A673 (cell line): ENCODE measurements at regions not wholly inside any gene's neighbourhood (a gene's known extent, or its start where the extent isn't known, plus 50 kb on each side); places are given as distances from the start of the nearest gene placed in this dataset.

Source experiments
- BruUV-seq: library from RNA; stranded (reverse); fragments of 400-500 nt; replicated peaks from 2 replicates; lab custom pipeline; 2021; lab: Mats Ljungman, UMichigan
- CTCF ChIA-PET: fragments of 300-600 bp; sonication (Branson Sonifier 250); formaldehyde crosslinking; loops from one replicate; lab custom pipeline; 2022; ENCODE audit warnings: antibody characterized with exemption; lab: Charles Lee
- POLR2A ChIA-PET: fragments of 300-600 bp; sonication (Branson Sonifier 250); formaldehyde crosslinking; loops from one replicate; lab custom pipeline; 2022; ENCODE audit warnings: antibody characterized with exemption; ENCODE audit not compliant: low non-redundant PET; lab: Charles Lee
- DNase-seq: peaks from one replicate; pipeline ENCODE4 v3.0.0-alpha.2; 2015; ENCODE audit warnings: low spot score
- H3K27ac ChIP-seq: fragments of 200-600 bp; sonication (generic); 2 replicates; pipeline ENCODE4 v1.5.1; 2016; ENCODE audit warnings: mixed run types, low read depth, mild to moderate bottlenecking, mixed read lengths, antibody characterized with exemption, low read length; ENCODE audit not compliant: poor library complexity, severe bottlenecking
- H3K27me3 ChIP-seq: fragments of 200-600 bp; sonication (generic); replicated peaks from 2 replicates; pipeline ENCODE4 v1.6.1; 2017; ENCODE audit warnings: mixed run types, low read depth, mild to moderate bottlenecking, mixed read lengths, antibody characterized with exemption, low read length; ENCODE audit not compliant: insufficient read depth, poor library complexity
- H3K36me3 ChIP-seq: fragments of 200-600 bp; sonication (generic); 2 replicates; pipeline ENCODE4 v1.6.1; 2016; ENCODE audit warnings: mixed run types, mild to moderate bottlenecking, mixed read lengths, antibody characterized with exemption, low read length; ENCODE audit not compliant: insufficient read depth, poor library complexity, severe bottlenecking
- H3K4me1 ChIP-seq: fragments of 200-600 bp; sonication (generic); 2 replicates; pipeline ENCODE4 v1.6.1; 2017; ENCODE audit warnings: mixed run types, mild to moderate bottlenecking, mixed read lengths, antibody characterized with exemption, low read length; ENCODE audit not compliant: insufficient read depth, poor library complexity, severe bottlenecking
- H3K4me3 ChIP-seq: fragments of 200-600 bp; sonication (generic); 2 replicates; pipeline ENCODE4 v1.5.1; 2016; ENCODE audit warnings: low read depth, mixed run types, mild to moderate bottlenecking, mixed read lengths, low read length; ENCODE audit not compliant: poor library complexity, severe bottlenecking
- H3K9me3 ChIP-seq: fragments of 200-600 bp; sonication (generic); 2 replicates; pipeline ENCODE4 v1.6.1; 2016; ENCODE audit warnings: mixed run types, low read depth, mild to moderate bottlenecking, mixed read lengths, antibody characterized with exemption, low read length; ENCODE audit not compliant: poor library complexity, severe bottlenecking
- EZH2 ChIP-seq: fragments of 200-600 bp; sonication (generic); IDR thresholded peaks from 2 replicates; pipeline ENCODE4 v1.6.1; 2017; ENCODE audit warnings: borderline replicate concordance, low read depth, mild to moderate bottlenecking, mixed read lengths, antibody characterized with exemption, low read length; ENCODE audit not compliant: poor library complexity, severe bottlenecking
- intact Hi-C: fragments of 100-400 bp; cut with micrococcal nuclease; formaldehyde crosslinking; loops from one replicate; pipeline ENCODE4 v1.10.0; 2022; ENCODE audit not compliant: unreplicated experiment
- TF ChIP-seq, protein P1 (sequence below): fragments of 300-800, 200-600 bp; sonication (generic); conservative IDR thresholded peaks from 2 replicates; pipeline ENCODE4 v1.5.1; 2017; ENCODE audit warnings: low read depth, mild to moderate bottlenecking, antibody characterized with exemption, low read length, moderate library complexity, mixed read lengths

DNA sequence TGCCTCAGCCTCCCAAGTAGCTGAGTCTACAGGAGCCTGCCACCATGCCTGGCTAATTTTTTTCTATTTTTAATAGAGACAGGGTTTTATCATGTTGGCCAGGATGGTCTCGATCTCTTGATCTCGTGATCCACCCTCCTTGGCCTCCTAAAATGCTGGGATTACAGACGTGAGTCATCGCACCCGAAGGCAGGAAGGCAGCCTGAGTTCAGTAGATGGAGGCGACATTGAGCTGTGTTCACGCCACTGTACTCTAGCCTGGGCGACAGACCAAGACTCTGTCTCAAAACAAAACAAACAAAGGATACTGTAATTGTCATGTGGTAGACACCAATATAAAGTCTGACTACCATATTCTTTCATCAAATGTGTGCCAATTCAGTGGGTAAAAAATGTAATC is 500.9 kb upstream of the DSEL start:
- Histone ChIP-seq H3K36me3 (no peaks in the 10 kb centered on the region), H3K27me3 (no peaks in the 10 kb centered on the region), H3K9me3 (no peaks in the 10 kb centered on the region), H3K4me1 (no peaks in the 10 kb centered on the region), H3K27ac (no peak overlapping the region), H3K4me3 (no peak overlapping the region)
- no TSS peak for BruUV-seq
- TF ChIP-seq, protein P1, sequence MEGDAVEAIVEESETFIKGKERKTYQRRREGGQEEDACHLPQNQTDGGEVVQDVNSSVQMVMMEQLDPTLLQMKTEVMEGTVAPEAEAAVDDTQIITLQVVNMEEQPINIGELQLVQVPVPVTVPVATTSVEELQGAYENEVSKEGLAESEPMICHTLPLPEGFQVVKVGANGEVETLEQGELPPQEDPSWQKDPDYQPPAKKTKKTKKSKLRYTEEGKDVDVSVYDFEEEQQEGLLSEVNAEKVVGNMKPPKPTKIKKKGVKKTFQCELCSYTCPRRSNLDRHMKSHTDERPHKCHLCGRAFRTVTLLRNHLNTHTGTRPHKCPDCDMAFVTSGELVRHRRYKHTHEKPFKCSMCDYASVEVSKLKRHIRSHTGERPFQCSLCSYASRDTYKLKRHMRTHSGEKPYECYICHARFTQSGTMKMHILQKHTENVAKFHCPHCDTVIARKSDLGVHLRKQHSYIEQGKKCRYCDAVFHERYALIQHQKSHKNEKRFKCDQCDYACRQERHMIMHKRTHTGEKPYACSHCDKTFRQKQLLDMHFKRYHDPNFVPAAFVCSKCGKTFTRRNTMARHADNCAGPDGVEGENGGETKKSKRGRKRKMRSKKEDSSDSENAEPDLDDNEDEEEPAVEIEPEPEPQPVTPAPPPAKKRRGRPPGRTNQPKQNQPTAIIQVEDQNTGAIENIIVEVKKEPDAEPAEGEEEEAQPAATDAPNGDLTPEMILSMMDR = no peak
- TF ChIP-seq EZH2 = no peak
- POLR2A ChIA-PET = no interaction called here
- no peak for DNase-seq
- CTCF ChIA-PET = no interaction called here
- intact Hi-C loops = no loop called here

DNA sequence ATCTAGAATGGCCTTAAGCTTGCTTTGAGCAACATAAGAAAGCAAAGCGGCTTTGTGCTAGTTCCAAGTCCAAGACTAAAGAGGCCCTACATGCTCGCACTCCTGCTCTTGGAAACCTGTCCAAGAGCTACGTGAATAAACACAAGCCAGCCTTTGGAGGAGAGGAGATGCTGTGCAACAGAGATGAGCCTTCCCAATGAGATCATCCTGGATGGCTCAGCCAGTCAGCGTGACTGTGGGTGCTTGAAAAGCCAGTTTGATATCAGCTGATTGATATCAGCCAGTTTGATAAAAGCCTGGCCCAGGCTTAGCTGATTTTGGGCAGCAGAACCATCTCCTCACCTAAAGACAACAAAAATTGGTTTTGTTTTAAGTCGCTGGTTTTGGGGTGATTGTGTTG is 481.0 kb upstream of the DSEL start:
- ChIA-PET POLR2A (no interaction called here), CTCF (no interaction called here)
- Histone ChIP-seq H3K36me3 (no peaks in the 10 kb centered on the region), H3K27me3 (no peaks in the 10 kb centered on the region), H3K27ac (no peak overlapping the region), H3K4me3 (no peak overlapping the region), H3K9me3 (no peaks in the 10 kb centered on the region), H3K4me1 (no peaks in the 10 kb centered on the region)
- TF ChIP-seq EZH2 = no peak
- TF ChIP-seq, protein P1 = no peak
- no TSS peak for BruUV-seq
- no peak for DNase-seq
- intact Hi-C loops = no loop called here

DNA sequence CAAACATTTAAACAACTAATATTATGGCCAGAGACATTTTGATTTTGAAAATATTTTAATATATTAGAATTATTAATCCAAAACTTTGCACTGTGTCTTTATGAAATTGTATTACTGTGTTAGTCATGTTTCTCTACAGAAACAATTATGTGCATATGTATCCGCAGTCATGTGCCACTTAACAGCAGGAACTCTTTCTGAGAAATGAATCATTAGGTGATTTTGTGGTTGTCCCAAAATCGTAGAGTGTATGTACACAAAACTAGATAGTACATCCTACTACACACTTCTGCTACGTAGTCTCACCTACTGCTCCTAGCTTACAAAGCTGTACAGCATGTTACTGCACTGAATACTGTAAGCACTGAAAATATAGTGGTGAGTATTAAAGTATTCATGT is 479.2 kb upstream of the DSEL start:
- no peaks in the 10 kb centered on the region for H3K36me3 ChIP-seq
- intact Hi-C loops = no loop called here
- no peaks in the 10 kb centered on the region for H3K9me3 ChIP-seq
- no peaks in the 10 kb centered on the region for H3K4me1 ChIP-seq
- CTCF ChIA-PET = no interaction called here
- no peak overlapping the region for H3K27ac ChIP-seq
- no peak overlapping the region for H3K4me3 ChIP-seq
- no peaks in the 10 kb centered on the region for H3K27me3 ChIP-seq
- no peak for DNase-seq
- no TSS peak for BruUV-seq
- TF ChIP-seq EZH2 = no peak
- TF ChIP-seq, protein P1 = no peak
- POLR2A ChIA-PET = no interaction called here
